Muscle of back (tissue), 3 donors: ENCODE measurements at regions not wholly inside any gene's neighbourhood (a gene's known extent, or its start where the extent isn't known, plus 50 kb on each side); places are given as distances from the start of the nearest gene placed in this dataset.
A peak's percentile ranks its signal among the peaks of the same experiment; 100 is the strongest.

Source experiments
- DNase-seq, 3 donors: peaks; one replicate each; pipeline versions ENCODE4 v3.0.0 to v3.0.0-alpha.2; 2013

DNA sequence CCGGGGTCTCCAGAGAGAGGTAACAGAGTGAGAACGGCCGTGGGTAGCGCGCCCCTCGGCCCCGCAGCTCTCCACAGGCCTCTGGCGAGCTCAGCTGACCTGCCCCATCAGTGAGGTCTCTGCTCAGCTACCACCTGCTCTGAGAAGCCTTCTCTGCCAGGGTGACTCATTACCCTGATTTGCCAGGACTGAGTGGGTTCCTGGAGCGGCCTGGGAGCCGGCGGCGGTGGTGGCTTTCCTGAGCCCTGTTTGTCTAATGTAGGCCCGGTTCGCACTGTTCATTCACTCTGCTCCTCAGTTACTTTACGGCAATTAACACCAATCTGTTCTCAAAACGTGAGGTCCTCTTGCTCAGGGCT is 351.0 kb upstream of the B3GAT1 start:
- DNase-seq, result no peak

DNA sequence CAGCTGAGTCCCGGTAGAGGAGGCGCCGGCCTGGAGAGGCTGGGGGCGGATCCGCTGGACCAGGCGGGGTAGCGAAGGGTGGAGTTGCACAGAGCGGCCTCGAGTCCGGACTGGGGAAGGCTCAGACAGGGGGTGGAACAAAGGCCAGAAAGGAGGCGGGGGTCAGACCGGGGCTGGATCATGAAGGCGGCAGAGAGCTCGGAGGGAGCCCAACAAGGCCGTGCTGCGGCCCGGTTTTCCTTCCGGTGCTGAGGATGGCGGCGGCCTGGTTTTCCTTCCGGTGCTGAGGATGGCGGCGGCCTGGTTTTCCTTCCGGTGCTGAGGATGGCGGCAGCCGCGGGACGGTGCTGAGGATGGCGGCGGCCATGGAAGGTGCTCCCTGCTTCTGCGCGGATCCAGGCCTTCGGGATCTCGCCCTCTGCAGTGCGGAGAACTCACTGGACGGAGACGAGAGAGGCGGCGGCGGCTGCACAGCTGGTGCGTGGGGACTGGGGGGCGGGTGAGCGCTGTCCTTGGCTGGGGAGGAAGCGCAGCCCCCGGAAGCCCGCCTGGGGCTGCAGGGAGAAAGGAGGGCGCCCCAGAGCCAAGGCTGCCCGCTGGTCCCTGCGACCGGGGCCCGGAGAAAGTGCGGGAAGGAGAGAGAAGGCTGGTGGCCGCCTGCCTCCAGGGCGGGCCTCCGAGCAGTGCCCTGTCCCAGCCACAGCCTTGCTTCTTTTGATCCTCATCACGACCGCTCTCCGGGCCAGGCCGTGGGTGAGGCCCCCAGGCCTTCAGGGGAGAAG is 350.4 kb upstream of the B3GAT1 start:
- peak in 1 of 3 donors; percentile 53 for DNase-seq

DNA sequence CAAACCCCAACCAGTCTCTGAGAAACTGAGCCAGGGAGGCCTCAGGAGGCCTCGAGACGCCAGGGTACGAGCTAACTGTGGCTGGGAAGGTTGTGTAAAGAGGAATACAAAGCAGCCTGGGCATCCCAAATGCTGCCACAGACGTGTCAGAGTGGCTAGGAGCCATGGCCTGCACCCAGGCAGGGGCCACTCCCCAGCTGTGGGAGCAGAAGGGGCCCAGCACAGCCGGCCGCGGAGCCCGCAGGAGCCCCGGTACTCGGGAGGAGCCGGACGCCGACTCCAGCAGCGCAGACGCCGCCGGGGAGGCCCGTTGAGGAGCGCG is 349.8 kb upstream of the B3GAT1 start:
- no peak for DNase-seq

DNA sequence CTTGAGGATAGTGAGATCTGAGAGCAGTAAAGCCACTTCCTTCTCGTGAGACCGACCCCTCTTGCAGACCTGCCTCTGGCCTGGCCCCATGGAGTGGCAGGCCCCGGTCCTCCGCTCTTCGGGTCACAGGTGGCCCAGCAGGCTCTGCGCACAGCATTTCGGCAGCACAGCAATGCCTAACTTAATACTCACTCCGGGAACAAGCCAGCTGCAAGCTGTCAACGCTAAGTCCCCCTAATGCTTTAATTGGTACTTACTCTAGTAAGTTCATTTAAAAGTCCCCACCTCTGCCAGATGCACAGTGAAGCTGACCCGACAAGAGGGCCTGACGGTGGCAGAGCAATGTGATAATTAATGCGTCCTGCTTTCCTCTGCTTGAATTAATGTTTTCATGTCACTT is 349.3 kb upstream of the B3GAT1 start:
- DNase-seq, result no peak

DNA sequence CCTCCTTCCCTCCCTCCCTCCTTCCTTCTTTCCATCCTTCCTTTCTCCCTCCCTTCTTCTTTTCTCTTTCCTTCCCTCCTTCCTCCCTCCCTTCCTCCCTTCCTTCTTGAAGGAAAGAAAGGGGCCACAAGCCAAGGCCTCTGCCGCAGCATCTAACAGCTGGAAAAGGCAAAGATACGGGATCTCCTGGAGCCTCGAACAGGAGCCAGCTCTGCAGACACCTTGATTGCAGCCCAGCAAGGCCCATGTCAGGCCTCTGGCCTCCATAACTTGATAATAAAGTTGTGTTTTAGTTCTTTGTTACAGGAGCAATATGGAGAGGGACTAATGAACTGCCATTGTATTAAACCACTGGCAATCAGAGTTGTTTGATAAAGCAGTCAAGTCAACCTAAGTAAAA is 348.9 kb upstream of the B3GAT1 start:
- no peak for DNase-seq

DNA sequence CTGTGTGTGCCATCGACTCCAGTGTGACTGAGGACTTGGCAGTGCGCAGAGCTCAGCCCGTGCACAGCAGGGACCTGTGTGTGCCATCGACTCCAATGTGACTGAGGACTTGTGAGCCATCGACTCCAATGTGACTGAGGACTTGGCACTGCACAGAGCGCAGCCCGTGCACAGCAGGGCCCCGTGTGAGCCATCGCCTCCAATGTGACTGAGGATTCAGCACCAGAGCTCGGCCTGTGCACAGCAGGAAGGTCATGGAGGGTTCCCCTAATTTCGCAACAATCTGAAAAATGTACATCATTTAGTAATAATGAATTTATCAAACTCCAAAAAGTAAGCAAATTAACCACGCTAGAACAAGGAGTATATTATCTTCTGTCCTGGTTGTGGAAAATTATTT is 348.3 kb upstream of the B3GAT1 start:
- DNase-seq, result no peak

DNA sequence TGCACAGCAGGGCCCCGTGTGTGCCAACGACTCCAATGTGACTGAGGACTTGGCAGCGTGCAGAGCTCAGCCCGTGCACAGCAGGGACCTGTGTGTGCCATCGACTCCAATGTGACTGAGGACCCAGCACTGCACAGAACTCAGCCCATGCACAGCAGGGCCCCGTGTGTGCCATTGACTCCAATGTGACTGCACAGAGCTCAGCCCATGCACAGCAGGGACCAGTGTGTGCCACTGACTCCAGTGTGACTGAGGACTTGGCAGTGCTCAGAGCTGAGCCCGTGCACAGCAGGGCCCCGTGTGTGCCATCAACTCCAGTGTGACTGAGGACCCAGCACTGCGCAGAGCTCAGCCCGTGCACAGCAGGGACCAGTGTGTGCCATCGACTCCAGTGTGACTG is 347.8 kb upstream of the B3GAT1 start:
- no peak for DNase-seq

DNA sequence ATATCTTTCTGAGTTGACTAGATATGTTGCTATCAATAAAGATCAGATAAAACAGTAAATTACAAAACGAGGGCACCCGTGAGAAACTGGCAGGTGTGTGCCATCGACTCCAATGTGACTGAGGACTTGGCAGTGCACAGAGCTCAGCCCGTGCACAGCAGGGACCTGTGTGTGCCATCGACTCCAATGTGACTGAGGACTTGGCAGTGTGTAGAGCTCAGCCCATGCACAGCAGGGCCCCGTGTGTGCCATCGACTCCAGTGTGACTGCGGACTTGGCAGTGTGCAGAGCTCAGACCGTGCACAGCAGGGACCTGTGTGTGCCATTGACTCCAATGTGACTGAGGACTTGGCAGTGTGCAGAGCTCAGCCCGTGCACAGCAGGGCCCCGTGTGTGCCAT is 347.2 kb upstream of the B3GAT1 start:
- DNase-seq, result no peak

DNA sequence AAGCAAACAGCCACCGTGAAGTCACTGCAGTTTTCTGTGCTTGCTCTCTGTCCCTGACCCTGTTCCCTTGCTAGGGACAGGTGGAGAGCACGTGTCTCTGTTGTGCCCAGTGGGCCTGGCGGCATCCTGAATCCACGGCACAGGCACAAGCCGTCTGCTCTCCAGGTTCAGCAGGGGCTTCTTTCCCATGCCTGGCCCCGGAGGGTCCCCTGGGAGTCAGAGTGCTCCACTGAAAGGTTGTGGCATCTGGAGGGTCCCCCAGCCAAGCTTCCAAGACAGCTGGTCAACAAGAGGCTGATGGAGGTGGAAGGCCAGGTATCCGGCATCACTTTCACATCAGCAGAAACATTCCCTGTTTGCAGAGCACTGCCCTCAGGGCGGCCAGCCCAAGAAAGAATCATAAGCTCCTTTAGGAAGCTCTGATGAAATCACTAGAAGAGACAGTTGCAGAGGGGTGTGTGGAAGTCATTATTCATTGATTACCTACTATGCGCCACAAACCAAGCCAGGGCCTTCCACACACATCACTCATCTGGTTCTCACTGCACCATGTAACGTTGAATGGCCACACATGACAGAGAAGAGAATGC is 346.4 kb upstream of the B3GAT1 start:
- DNase-seq, result no peak

DNA sequence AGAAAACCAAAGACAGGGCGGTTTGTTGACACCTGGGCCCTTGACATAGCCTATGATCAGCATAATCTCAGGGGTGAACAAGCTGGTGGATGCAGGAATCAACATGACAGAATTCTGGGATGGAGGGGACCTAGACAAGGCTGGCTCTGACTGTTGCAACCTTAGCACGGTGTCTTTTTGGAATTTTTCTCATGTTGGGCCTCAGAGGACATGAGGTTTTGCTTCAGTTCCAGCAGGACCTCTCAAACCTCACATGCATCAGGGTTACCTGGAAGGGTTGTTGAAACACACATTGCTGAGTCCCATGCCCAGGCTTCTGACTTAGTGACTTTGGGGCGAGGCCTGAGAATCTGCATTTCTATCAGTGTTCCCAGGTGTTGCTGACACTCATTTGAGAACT is 345.6 kb upstream of the B3GAT1 start:
- DNase-seq, result no peak

DNA sequence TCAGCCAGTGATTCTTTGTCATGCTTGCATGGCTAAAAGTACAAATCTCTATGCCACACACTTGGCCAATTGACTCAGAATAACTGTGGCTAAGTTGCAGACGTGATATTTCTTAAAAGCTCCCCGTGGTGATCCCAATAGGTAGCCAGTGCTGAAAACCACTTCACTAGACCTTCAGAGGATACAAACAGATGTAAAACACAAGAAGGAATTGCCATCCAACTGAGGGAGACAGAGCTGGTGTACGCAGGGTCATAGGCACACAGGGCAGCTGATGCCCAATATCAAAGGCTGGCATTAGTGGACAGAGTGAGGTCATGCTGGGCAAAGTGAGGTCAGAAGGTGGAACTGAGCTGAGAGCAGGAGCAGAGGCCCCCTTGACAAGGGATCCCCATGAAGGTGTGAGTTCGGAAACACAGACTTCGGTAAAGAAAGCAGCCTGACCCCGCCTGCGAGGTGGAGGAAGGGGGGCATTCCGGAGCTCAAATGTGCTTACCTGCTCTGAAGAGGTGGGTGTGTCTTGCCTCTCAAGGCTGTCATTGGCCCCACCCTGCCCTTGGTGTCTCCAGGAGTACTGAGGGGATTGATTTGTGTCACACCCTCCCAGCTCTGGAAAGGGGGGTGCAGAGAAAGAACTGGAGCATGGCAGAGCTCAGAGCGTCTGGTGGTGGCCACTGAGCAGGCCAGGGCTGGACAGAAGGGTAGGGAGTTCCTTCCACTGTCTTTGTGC is 344.9 kb upstream of the B3GAT1 start:
- no peak for DNase-seq

DNA sequence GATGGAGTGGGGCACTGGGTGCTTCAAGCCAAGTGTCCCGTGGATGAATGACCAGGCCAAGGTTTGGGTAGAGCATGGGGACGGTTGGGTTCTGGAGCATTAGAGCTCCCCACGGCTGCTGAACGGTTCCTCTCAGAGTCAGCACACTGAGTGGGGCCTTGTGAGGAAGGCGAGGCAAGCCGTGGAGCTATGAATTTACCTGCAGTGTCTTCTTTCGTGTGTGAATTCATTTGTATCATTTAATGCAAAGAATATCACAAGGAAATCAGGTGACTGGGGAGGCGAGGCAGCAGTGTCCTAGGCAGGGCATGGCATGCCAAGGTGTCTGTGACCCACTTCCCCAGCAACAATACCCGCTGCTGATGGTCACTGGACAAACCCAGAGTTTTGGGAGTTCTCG is 343.5 kb upstream of the B3GAT1 start:
- no peak for DNase-seq

DNA sequence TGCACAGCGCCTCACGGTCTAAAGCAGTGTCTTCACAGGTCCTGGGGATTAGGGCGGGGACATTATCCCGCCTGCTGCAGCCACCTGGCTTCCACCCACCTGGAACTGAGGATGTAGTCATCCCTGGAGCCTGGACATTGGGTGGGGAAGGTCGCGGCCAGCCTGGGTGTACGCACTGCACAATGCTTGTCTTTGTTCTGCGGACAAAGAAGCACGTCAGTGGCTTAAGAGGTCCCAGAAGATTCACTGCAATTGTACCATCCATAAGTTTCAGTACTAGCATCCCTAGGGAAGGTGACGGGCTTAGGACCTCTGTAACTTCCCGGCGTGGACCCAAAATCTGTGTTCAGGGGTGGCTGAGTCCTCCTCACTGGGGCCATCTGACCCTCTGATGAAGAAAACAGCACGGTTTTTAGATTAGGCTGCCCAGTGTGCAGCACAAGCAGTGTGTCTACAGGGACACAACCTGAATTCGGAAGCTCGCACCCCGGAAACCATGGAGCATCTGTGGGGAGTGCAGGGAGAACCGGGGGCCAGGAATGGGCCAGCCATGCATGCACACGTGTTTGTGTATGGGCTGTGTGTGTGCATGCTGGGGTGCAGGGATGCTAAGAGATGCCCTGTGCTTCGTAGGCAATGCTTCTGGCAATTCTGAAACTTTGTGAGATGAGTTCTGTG is 342.6 kb upstream of the B3GAT1 start:
- DNase-seq, result no peak

DNA sequence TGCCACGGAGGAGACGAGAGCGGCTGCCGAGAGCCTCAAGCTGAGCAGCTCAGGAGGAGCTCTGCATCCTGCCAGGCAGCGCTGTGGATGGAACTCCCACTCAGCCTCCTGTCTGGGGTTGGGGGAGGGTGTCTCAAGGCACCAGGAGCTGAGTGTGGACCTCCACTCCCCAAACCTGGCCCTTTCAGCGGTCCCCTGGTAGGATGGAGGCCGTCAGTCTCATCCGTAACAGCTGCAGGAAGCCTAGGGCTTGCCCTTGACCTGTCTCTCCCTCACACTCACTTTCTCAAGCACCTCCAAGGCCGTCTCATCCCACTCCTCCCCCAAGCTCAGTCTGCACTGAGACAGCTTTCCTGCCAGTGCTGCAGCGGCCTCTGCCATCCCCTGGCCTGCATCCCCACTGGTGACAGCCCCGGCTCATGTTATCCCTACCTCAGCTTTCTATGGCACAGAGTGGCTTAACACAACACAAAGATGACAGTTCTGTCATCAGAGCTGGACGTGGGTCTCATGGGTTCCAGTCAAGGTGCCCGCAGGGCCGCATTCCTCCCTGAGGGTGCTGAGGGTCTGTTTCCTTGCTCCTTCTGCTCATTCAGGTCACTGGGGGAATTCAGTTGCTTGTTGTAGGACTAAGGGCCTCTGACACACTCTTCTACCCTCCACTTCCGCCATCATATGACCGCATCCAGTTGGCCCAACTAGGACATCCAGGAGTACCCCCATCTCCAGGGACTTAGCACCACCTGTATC is 341.9 kb upstream of the B3GAT1 start:
- DNase-seq, result no peak

DNA sequence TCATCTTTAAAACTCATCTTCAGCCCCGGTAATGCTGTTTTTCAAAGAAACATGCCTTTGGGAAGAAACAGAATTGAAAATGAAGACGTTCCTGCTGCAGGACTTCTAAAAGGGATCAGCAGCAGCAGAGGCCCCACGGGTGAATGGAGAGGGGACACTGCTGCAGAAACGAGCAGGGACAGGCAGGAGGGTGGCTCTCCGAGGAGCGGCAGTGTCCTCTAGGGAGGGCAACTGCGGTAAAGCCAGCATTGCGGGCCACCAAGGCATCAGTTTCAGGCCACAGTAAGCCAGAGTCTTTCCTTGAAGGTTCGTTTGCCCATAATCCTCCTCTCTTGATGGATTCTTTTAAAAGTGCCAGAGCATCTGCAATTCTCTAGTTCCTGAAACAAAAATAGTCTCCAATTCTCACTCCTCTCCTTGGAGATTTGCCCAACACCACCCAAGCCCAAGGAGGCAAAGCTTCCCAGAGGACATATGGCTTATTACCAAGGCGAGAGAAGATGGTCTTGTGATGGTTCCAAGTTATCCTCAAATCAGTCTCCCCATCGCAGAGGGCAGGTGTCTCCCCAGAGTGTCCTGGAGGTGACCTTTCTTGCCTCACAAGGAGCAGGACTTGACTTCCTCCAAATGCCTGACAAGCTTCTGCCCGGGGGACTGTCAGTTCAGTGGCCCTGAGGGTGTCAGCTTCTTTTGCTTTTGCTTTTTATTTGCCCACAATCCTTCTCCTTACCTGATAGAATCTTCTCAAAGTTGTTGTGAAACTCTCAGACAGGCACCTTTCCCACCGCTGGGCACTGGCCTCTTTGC is 341.1 kb upstream of the B3GAT1 start:
- DNase-seq, result no peak

DNA sequence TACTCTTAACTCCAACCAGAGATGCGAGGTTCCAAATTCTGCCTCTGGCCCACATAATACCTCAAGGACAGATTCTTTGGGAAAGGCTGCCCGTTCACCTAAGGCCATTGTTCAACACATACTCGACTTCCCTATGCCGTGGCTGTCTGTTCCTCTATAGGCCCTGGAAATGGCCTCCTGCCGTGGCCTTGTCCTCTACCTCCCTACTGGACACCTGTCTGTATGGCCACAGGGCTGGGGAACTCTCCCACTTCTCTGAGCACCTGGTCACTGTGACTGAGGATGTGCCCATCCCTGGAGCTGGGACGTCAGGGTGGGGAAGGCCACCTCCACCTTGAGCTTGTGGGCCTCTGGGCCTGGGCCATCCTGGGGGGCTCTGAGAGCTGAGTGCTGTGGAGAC is 340.5 kb upstream of the B3GAT1 start:
- DNase-seq, result no peak

DNA sequence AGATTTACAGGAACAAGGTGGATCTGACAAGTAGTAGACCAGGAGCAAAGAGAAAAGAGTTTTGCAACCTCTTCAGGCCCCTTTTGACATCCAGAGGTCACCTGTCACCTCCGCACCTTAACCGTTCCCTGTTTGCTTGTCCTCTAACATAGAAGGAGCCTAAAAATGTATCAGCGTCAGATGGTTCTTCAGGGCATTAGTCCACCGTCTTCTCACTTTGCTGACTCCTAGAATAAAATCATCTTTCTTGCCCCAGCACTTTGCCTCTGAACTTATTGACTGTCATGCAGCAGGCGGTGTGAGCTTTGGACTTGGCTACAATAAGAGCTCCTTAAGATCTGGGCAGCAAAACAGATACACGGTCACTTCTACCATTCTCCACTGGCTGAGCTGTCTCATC is 339.7 kb upstream of the B3GAT1 start:
- DNase-seq, result no peak

DNA sequence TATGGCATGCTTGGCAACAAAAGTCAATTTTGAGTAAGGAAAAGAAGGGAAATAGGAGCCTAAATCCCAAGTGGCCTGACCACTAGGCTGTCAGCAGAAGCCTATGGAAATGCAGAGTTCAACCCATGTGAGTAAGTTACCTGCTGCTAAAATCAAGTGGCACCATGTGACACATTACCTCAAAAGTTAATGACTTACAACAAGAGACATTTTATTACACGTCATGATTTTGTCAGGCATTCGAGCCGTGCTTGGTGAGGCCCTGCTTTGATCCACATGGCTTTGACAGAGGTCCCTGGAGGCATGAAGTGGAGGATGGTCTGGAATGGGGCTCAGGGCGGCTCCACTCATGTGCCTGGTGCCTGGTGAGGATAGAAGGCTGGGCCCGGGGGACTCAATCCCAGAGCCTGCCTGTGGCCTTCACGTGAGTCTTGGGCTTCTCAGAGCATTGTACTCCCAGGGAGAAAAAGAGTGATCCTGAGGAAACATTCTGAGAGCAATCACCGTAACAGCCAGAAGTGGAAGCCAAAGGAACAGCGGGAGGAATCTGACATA is 339.1 kb upstream of the B3GAT1 start:
- DNase-seq, result no peak

DNA sequence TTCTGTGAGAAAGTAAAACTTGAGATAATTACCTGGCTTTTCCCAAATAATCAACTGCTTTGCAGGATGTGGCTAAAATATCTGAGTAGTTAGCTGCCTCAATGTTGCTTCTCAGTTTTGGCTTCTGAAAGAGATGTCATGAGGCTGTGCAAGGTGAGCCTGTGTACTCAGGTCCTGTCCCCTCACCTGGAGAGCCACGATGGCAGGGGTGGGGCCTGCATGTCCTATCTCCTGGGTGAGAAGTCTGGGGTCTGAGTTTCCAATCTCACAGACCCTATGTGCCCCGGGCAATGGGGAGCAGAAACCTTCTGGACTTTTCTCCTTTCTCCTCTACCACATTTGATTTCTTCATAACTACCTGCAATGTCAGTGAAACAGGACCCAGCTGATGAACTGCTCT is 338.6 kb upstream of the B3GAT1 start:
- no peak for DNase-seq

DNA sequence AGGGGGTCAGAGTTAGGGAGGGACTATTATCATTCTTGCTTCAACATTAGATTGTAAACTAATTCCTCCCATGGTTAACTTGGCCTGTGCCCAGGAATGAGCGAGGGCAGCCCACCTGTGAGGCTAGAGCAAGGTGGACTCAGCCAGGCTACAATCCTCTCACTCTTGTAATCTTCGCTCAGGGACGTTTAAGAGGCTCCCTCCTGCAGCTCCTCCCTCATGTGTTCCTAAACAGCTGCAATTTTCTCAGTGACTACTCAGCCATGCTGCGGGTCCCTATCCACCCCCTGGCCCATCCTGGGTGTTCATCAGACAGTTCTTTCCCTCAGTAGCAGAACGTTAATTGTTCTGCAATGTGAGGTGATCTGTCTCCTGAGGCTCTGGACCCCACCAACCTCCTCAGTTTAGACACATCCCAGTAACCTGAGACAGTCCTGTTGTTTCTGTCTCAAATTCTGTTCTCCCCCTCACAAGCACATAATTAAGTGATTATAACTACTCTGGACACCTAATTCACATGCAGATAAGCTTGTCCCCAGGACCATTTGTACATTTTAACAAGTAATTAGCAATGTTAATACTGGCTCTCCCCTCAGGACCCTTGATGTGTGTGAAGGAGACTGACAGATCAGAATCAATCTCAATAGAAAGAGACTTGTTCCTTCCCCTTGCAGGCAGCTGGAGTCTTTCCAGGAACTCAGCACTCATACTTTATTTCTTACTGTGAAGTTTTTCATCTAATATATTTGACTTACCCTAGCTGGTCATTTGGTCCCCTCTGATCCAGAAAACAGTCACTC is 337.2 kb upstream of the B3GAT1 start:
- no peak for DNase-seq
